ENCODE measurements at regions not wholly inside any gene's neighbourhood (a gene's known extent, or its start where the extent isn't known, plus 50 kb on each side); places are given as distances from the start of the nearest gene placed in this dataset.

GRCh38 chr13:97600458-97601075 lies 166.6 kb downstream of the RAP2A start:
- TF ChIP-seq CTCF (IDR thresholded peaks at IDR 0.05; ENCODE audit: low read length) = no peak
- no peak for TF ChIP-seq EZH2 (IDR thresholded peaks at IDR 0.05; ENCODE audit: borderline replicate concordance, low read length)

All from OCI-LY1 (cell line).